SK-N-DZ (cell line): ENCODE measurements at regions not wholly inside any gene's neighbourhood (a gene's known extent, or its start where the extent isn't known, plus 50 kb on each side); places are given as distances from the start of the nearest gene placed in this dataset.

Source experiments
- DNase-seq: peaks from one replicate; pipeline ENCODE4 v3.0.0-alpha.2; 2015; ENCODE audit warnings: low spot score

- DNase-seq = peak; percentile 37
Measured at GRCh38 chr18:38009320-38009719, 443.7 kb upstream of the CELF4 start.

- DNase-seq = no peak
Measured at GRCh38 chr18:38007676-38008330, 442.2 kb upstream of the CELF4 start.

GRCh38 chr18:38007026-38007425, 441.4 kb upstream of the CELF4 start:
- no peak for DNase-seq

- no peak for DNase-seq
Measured at GRCh38 chr18:38006541-38006940, 440.9 kb upstream of the CELF4 start.

GRCh38 chr18:37997695-37998094, 432.1 kb upstream of the CELF4 start:
- DNase-seq = no peak

- no peak for DNase-seq
Measured at GRCh38 chr18:37987901-37988300, 422.3 kb upstream of the CELF4 start.

GRCh38 chr18:37986665-37987064, 421.1 kb upstream of the CELF4 start:
- DNase-seq = no peak

GRCh38 chr18:37985126-37985525, 419.5 kb upstream of the CELF4 start:
- no peak for DNase-seq

- no peak for DNase-seq
Measured at GRCh38 chr18:37980556-37980955, 415.0 kb upstream of the CELF4 start.

- no peak for DNase-seq
Measured at GRCh38 chr18:37975446-37975845, 409.8 kb upstream of the CELF4 start.

- DNase-seq = no peak
Measured at GRCh38 chr18:37967261-37967660, 401.7 kb upstream of the CELF4 start.

- DNase-seq = no peak
Measured at GRCh38 chr18:37965572-37965970, 400.0 kb upstream of the CELF4 start.

- no peak for DNase-seq
Measured at GRCh38 chr18:37964885-37965571, 399.4 kb upstream of the CELF4 start.

- DNase-seq = no peak
Measured at GRCh38 chr18:37963837-37964236, 398.2 kb upstream of the CELF4 start.

- peak; percentile 8 for DNase-seq
Measured at GRCh38 chr18:37962316-37962966, 396.8 kb upstream of the CELF4 start.

- DNase-seq = no peak
Measured at GRCh38 chr18:37958499-37958898, 392.9 kb upstream of the CELF4 start.

GRCh38 chr18:37956902-37957301, 391.3 kb upstream of the CELF4 start:
- DNase-seq = no peak

GRCh38 chr18:37956020-37956419, 390.4 kb upstream of the CELF4 start:
- DNase-seq = no peak

GRCh38 chr18:37955201-37955600, 389.6 kb upstream of the CELF4 start:
- no peak for DNase-seq

- DNase-seq = no peak
Measured at GRCh38 chr18:37953876-37954275, 388.3 kb upstream of the CELF4 start.

- no peak for DNase-seq
Measured at GRCh38 chr18:37948471-37948870, 382.9 kb upstream of the CELF4 start.

GRCh38 chr18:37946324-37946723, 380.7 kb upstream of the CELF4 start:
- no peak for DNase-seq

GRCh38 chr18:37944700-37945270, 379.2 kb upstream of the CELF4 start:
- no peak for DNase-seq
